Stimulated activated CD8-positive, alpha-beta memory T cell treated with anti-CD3 and anti-CD28 coated beads, Interleukin-2, amount 100 ng/mL, for 1 hour (primary cell): ENCODE measurements at regions not wholly inside any gene's neighbourhood (a gene's known extent, or its start where the extent isn't known, plus 50 kb on each side); places are given as distances from the start of the nearest gene placed in this dataset.
"Not testable (repeated sequence)": the region's sequence is repeated elsewhere in the genome, so short reads cannot be mapped to it uniquely, and the experiment has no call there.

ENCODE experiments used
- DNase-seq, 2 donors: peaks; one replicate each; pipeline ENCODE4 v3.0.0-alpha.2; 2020; ENCODE audit warnings: low read depth in 2 of 2

DNA sequence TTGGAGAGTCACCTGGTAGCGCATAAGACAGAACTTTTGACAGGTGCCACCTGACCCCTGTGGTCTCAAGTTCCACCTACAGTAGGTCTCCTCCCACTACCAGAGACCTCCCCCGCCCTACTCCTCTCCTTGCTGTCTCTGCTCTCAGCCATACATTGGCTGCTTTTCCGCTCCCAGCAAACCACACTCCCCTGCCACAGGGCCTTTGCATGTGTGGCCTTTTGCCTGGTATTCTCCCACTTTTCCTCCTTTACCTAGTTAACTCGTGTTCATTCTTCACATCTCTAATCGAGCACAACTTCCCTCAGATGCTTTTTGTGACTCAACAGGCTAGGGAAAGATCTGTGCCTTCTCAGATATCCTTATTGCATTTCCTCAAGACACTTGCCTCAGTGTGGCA is 218.3 kb upstream of the EEF2KMT start:
- DNase-seq, result no peak

DNA sequence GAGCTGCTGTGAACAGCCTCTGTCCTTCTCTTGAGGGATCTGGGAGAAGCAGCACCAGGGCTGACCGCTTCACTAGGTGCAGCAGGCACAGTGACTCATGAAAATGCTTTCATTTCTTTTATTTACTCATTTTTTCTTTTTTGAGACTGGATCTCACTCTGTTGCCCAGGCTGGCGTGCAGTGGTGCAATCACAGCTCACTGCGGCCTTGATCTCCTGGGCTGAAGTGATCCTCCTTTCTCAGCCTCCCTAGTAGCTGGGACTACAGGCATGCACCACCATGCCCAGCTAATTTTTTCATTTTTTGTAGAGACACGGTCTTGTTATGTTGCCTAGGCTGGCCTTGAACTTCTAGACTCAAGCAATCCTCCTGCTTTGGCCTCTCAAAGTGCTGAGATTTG is 216.8 kb upstream of the EEF2KMT start:
- no peak for DNase-seq

DNA sequence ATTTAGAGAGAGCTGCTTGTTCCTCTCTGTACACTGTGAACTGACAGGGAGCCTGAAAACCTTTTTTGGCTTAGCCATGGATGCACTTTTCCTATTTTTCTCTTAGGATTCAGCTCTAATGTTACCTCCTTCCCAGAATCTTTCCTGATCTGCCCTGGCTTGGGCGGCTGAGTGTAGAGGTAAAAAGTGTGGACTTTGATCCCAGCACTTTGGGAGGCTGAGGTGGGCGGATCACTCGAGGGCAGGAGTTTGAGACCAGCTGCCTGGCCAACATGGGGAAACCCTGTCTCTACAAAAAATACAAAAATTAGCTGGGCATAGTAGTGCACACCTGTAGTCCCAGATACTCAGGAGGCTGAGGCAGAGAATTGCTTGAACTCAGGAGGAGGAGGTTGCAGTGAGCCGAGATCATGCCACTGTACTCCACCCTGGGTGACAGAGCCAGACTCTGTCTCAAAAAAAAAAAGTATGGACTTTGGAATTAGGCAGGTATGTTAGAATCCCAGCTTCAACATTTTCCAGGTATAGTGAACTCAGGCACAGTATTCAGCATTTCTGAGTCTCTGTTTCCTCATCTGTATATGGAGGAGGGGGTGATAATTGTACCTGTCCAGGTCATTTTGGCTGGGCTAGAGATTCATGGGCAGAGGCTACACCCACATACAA is 212.5 kb upstream of the EEF2KMT start:
- no peak for DNase-seq

DNA sequence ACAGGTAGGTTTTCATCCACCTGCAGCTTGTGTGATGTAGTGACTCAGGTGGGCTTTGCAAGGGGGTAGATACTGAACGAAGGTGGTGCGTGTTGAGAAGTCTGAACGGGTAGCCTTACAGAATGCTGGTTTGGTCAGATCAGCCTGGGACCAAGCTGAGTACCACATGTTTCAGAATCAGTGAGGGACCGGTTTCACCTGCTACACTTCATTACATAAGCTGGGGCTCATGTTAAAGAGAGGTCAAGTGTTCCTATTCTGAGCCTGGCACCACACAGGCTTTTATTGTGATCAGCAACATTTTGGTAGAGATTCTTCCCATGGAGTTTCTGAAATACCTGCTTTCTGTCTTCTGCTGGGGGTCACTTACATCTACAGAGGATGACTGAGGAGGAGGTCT is 207.4 kb upstream of the EEF2KMT start:
- DNase-seq, result no peak

DNA sequence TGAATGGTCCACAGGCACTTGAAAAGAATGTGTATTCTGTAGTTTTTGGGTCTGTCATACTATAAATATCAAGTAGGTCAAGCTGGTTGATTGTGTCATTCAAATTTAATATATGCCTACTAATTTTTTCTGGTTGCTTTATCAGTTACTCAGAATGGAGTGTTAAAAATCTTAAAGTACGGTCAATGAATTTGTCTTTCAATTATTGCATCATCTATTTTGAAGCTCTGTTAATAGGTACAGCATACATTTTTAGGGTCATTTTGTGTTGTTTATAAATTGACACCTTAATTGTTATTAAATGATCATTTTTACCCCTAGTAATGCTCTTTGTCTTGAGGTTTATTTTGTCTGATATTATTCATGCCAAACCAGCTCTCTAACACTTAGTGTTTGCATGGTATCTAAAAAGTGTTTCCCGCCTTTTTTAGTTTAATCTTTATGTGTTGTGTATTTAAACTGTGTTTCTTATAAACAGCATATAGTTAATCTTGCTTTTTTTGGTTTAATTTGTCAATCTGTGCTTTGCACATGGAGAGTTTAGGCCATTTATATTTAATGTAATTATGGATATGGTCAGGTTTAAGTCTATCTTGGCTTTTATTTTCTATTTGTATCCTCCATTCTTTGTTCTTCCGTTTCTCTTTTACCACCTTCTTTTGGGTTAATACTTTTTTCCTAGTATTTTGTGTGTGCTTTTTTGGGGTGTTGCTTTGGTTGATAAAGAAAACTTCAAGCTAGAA is 204.9 kb upstream of the EEF2KMT start:
- no peak for DNase-seq

DNA sequence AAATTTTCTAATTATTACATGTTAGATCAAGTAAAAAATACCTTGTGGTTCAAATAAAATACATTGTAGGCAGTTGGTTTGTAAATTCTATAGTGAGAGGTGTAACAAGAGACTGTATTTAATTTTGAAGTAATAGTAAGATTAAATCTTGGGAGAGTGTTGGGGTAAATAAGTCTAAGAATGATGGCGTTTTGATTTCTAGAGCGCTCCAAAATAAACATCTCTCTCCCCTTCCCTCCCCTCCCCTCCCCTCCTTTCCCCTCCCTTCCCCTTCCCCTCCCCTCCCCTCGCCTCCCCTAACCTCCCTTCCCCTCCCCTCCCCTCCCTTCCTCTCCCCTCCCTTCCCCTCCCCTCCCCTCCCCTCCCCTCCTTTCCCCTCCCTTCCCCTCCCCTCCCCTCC is 200.6 kb upstream of the EEF2KMT start:
- no peak for DNase-seq

DNA sequence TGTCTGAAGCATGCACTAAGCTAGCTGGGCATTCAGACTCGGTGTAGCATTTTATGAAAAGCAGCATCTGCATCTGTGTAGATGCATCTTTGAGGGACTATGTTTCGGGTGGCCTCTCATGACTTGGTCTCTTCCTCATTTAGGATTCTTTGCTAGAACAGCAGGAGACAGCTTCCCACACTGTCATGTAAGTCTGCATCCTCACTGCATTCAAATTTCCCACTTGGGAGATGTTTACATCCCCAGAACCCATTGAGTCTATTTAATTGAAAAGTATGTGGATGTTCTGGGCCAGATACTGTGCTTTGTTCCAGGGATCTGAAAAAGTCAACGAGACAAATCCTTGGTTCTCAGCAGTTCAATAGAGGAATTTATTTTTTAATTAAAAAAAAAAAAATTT is 198.6 kb upstream of the EEF2KMT start:
- DNase-seq, result no peak

DNA sequence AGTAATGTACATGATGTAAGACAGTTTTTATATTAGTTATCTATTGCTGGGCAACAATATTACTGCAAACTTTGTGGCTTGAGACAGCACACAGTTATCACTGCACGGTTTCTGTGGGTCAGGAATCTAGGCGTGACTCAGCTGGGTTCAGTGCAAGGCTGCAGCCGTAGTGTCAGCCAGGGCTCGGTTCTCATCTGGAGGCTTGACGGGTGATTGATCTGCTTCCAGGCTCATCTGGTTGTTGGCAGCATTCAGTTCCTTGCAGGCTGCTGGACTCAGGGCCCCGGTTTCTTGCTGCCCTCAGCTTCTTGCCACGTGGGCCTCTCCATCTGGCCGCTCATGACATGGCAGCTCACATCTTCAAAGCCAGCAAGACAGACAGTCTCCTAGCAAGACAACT is 197.7 kb upstream of the EEF2KMT start:
- DNase-seq, result not testable (repeated sequence)

DNA sequence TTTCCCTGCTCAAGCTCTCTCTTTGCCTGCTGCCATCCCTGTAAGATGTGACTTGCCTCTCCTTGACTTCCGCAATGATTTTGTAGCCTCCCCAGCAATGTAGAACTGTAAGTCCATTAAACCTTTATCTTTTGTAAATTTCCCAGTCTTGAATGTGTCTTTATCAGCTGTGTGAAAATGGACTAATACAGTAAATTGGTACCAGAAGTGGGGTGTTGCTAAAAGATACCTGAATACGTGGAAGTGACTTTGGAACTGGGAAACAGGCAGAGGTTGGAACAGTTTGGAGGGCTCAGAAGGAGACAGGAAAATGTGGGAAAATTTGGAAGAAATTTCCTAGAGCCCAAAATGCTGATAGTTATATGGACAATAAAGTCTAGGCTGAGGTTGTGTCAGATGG is 184.6 kb upstream of the EEF2KMT start:
- not testable (repeated sequence) for DNase-seq

DNA sequence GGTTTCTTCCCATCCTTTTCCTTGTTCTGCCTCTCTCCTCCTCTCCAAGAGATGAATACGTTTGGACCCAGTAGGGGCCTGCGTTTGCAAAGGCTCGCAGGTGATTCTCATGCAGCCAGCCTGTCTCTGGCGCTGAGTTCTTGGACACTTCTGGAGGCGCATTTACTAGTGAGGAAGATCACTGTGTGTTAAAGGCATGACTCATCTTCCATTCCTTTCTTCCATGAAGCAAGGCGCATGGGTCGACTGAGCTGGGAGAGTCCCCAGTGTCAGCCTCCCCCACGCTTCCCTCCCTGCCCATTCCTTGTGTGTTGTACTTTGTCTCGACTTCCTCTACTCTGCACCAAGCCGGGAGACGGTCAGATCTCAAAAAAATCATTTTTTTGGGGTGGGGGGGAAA is 159.9 kb upstream of the EEF2KMT start:
- DNase-seq, result no peak

DNA sequence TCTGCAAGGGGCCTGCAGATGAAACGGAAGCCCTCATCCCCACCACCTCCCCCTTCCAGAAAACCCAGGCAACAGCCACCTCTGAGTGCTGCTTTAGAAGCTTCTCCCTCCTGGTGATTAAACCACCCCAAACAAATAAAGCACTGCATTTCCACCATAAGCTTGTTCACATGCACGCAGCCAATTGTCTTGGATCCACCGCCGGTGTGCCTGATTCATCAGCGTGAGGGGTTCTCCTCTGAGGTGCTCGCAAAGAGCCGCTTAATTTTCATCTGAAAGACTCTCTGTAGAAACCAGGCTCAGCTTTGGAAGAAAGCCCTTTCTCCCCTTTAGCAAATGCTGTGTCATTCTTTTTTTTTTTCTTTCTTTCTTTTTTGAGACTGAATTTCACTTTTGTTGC is 155.2 kb upstream of the EEF2KMT start:
- no peak for DNase-seq

DNA sequence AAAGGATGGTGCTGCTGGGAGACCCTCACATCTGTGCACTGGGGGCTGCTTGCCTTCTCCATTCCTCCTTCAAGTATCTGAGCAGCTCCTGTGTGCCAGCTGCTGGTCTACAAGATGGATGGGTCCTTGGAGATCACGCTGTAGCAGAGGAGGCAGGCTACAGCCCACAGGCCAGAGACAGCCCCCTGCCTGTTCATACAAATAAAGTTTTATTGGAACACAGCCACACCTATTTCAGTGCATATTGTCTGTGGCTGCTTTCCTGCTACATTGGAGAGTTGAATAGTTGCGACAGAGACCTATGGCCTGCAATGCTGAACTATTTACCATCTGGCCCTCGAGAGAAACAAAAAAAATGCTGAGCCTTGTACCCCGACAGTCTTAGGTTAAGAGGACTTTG is 149.8 kb upstream of the EEF2KMT start:
- DNase-seq, result not testable (repeated sequence)

DNA sequence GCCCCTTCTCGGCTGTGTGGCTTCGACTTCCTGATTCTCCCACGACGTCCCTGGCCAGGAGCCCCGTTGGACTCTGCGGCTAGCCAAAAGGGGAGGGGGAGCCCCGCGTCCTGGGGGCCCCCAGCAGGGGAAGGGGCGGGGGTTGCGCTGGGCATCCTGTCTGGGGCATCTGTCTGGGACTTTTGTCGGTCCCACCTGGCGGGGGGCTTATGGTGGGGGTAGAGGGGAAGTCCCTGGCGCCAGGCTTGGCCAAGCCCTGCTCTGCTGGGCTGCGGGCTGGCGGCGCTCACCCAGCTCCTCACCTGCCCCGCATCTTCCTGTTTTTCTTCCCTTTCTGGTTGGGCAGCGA is 142.7 kb upstream of the EEF2KMT start:
- not testable (repeated sequence) for DNase-seq

DNA sequence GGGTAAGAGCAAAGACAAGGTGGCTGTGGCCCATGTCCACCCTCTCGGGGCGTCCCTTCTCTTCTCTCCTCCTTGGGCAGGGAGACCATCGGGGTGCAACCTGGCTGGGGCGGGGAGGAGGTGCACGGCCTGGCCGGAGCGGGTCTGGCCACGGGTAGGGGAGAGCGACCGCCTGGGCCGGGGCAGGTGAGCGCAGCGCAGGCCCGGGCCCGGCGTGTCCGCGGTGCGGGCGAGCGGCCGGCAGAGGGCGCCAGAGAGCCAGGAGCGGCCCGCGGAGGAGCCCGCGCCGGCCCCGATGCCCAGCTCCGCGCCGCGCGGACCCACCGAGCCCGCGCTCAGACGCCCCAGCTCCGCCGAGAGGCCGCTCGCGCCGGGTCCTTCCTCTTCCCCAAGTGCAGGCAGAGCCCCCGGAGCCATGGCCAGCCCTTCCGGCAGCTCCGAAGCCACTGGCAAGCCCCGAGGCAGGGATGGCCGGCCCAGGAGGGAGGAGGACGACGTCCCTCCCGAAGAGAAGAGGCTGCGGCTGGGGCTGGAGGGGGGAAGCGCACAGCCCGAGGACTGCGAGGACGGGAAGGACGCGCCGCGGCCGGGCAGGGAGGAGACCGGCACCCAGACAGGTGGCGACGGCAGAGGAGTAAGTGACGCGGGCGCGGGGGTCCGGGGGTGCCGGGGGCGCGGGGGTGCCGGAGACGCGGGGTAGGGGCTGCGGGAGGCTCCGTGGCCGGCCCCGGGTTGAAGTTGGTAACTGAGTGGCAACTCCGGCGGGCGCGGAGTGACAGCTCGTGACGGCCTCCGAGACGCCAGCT is 142.1 kb upstream of the EEF2KMT start:
- peak in 1 of 2 donors; percentile 22 for DNase-seq

DNA sequence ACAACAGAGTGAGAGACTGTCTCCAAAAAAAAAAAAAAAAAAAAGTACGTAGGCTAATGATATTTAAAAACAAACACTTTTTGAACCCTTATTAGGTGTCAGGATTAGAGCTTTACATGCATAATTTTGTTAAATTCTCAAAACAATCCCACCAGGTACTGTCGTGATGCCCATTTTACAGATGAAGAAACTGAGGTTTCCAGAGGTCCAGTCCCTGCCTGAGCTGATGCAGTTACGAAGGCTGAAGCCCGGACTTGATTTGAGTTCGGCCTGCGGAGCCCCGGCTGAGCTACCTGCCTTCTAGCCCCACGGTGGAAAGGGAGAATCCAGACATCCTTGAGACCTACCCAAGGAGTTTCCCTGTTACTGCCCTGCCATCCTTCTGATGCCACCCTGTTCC is 137.5 kb upstream of the EEF2KMT start:
- no peak for DNase-seq

DNA sequence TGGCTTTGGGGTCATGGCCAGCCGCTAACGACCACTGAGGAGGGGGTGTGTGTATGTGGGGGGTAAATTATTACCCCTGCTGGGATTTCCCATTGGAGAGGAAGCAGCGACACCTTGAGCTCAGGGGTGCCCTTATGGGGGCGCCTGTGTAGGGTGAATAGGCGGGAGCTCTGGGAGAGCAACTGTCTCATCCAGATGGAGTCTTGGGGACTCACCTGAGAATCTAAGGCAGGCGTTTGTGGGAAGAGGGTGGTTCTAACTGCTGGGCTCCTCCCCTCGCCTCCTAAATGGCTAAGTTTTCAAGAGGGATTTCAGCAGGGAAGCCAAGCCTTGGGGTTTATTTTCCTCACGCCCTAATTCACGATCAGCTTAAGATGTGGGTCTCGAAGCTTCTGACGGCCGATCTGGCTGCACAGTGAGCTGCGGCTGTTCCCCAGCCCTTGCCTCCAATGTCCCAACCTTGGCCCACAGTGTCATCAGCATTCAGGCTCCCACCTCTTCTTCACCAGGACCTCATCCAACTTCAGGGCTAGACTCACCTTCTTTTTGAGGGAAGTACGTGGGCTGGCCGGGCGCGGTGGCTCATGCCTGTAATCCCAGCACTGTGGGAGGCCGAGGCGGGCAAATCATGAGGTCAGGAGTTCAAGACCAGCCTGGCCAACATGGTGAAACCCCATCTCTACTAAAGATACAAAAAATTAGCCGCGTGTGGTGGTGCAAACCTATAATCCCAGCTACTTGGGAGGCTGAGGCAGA is 136.9 kb upstream of the EEF2KMT start:
- DNase-seq, result no peak

DNA sequence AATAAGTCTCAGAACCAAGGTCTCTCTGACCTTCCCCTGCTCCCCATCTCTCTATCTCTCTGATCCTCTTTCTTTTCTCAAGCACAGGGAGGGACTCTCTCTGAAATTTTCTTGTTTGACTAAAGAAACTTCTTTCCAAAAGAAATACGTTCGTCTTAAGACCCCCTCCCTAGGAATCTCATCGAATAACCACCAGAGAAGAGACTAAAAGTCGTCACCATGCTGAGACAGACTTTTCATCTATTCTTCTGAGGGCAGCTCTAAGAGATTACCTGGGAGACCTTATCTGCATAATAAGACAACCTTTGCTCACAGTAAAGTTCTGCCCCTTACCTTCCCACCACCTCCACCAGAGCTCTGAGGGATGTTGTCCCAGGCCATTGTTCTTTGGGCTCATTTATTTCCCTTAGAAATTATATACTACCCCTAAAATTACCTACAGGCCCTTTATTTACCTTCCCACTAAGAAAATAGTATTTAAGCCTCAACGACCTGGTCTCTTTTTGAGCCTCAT is 133.7 kb upstream of the EEF2KMT start:
- no peak for DNase-seq

DNA sequence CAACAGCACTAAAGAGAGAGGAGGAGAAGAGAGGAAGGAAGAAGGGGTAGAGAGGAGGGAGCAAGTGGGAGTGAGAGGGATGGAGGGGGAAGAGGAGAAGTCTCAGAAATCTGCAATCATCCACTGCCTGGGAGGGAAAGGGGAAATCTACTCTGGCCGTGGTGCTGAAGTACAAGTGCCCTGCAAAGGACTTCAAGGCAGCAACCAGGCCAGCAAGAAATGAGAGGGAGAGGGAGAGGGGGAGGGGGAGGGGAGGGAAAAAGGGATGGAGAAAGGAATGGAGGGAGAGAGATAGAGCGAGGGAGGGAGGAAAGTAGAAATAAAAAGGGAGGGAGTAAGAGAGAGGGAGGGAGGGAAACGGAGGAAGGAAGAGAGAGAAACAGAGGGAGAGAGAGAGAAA is 130.8 kb upstream of the EEF2KMT start:
- no peak for DNase-seq

DNA sequence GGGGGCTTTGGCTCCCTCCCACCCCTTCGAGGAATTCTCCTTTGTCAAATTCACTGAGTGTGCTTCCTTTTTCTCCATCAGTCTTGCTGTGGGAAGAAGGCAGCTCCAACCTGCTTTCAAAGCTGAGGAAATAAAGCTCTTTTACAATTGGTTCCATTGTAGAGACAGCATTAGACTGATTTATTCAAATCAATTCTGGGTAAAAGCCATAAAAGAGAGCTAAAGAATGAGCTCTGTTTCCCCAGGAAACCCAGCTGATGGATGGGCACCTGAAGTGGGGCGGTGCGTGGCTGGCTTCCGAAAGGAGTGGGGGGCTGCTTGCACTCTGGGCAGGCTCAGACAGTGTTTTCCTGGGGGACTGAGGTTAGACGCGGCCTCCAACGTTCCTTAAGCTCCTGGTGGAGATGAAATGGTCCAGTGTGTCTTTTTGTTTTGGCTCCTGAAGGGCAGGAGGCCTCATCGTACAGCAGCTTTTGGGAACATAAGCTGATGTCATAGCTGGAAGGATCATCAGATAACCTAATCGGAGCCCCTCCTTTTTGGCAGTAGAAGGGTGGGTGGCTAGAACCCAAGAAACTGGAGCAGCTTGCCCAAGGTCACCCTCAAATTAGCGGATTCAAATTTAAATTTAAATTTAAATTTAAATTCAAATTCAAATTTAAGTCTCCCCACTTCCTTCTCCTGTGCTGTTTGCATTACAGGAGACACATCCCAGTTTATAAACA is 128.5 kb upstream of the EEF2KMT start:
- DNase-seq, result no peak

DNA sequence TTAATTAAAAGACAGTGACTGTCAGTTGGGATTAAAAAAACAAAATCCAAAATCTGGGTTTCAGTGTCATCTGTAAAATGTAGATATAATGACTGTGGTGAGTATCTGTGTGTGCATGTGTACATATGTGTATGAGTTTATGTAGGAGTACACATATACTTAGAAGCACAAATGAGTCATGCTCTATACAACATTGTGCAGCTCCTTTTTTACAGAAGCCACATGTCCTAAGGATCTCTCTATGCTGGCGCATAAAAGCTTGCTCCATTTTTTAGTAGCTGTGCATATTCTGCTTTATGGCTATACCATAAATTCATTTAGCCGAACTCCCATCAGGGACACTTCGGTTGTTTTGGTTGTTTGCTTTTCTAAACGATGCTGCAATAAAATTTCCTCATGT is 125.2 kb upstream of the EEF2KMT start:
- no peak for DNase-seq

DNA sequence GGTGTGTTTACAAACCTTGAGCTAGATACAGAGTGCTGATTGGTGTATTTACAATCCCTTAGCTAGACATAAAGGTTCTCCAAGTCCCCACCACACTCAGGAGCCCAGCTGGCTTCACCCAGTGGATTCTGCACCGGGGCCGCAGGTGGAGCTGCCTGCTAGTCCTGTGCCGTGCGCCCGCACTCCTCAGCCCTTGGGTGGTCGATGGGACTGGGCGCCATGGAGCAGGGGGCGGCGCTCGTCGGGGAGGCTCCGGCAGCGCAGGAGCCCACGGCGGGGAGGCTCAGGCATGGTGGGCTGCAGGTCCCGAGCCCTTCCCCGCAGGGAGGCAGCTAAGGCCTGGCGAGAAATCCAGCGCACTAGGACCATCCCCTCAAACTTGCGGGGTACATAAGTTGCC is 124.2 kb upstream of the EEF2KMT start:
- DNase-seq, result not testable (repeated sequence)
